ENCODE measurements at regions not wholly inside any gene's neighbourhood (a gene's known extent, or its start where the extent isn't known, plus 50 kb on each side); places are given as distances from the start of the nearest gene placed in this dataset.
A peak's percentile ranks its signal among the peaks of the same experiment; 100 is the strongest.

DNA sequence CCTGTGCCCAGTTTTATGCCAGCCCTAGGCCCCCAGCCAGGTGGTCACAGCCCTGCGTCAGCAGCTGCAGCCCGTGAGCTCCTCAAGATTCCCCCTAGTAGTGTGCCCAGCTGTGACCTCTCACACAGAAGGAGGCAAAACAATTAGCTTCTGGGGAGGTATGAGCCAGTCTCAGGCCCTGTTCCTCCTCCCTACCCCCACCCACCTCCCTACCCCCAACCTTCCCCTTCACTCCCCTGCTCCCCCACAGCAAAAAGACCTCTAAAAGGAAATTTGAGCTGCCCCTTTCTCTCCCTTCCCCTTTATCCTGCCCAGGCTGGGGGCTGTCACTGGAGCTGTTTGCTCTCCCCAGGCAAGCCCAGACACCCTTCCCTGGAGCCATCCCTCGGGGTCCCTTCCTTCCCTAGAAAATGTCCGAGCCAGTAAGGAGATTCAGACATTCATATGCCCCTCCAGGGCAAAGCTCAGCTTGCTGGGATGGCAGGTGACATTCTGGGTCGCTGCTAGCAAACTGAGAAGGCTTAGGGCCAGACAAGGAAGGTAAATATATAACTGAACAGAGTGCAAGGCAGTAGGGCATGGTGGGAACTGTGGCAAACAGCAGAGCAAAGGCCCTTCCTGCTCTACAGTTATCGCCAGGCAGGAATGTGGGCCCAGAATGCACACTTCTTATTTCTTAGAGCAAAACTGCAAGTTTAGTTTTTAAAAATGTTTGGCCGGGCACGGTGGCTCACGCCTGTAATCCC lies 300.2 kb downstream of the MN1 start:
- DNase-seq (ENCODE audit: low read depth), result no peak

DNA sequence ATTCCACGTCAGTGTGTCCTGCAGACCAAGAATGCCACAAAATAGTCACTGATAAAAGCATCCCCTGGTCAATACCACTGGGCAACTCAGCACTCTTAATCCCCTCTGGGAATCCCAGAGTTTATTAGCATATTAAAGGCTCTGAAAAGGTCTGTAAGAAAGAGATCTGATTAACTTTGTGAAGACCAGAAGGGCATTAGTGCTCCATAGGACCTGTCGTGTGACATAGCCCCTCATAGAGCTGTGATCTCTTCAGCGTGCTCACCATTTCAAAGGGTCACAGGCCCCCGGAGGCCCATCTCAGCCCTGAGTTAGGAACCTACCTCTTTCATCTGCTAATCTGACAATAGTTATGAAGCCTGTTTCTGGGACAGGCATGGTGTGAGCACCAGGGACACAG lies 299.2 kb downstream of the MN1 start:
- no peak for DNase-seq (ENCODE audit: low read depth)

DNA sequence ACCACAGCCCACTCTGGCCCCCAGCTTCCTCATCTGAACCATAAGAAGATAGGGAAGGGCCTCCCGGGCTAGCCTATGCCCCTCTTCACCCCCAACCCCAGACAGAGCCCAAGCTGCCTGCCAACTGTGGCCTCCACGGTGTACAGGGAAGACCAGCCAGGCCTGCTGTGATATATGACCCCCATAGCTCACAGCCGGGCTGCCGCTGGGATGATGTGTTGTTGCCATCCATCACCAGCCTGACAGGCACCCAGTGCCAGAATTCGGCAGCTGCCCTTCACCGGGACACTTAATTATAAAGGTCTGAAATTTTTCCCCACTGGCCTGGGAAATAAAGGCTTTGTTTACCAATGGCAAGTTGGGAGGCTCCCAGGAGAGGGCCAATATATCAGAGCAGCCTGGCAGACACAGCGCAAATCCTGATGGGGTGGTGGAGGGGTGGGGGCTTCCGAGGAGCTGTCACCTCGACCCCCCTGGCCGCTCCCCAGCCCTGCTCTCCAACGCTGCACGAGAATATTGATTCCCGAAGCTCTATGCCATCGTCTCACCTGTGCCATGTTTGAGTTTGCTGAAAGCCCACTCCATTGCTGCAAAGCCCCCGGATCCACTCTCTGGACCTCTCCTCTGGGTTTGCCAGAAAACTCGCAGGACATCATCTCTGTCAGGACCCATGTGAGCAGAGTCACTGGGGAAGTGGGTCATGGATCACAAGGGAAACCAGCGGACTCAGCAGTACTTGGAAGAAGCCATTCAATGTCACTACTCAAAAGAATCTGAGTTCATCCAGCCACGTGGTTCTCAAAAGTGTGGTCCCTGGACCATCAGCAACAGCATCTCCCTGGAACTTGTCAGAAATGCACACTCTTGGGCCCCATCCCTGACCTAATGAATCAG lies 296.9 kb downstream of the MN1 start:
- peak; percentile 16 for DNase-seq (ENCODE audit: low read depth)

DNA sequence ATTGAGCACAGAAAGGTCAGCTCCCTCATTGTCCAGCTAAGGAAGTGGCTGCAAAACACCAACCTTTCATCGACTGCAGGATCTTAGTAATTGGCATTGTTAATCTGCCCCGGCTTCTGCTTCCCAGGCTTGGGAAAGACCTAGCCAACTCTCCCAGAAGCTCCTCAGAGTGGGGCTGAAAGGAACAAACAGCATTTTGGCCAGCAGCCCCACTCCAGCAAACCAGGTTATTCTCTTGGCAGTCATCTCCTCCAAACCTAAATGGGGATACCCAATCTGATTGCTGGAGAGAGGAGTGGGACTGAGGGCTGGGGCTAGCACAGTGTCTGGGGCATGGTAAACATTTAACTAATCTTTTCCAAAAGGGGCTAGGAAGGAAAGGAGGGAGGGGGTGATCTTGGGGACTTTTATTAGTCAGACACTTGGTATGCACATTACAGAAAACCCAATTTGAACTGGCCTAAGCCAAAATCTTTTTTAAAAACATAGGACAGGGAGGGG lies 294.4 kb downstream of the MN1 start:
- DNase-seq (ENCODE audit: low read depth), result peak; percentile 50

DNA sequence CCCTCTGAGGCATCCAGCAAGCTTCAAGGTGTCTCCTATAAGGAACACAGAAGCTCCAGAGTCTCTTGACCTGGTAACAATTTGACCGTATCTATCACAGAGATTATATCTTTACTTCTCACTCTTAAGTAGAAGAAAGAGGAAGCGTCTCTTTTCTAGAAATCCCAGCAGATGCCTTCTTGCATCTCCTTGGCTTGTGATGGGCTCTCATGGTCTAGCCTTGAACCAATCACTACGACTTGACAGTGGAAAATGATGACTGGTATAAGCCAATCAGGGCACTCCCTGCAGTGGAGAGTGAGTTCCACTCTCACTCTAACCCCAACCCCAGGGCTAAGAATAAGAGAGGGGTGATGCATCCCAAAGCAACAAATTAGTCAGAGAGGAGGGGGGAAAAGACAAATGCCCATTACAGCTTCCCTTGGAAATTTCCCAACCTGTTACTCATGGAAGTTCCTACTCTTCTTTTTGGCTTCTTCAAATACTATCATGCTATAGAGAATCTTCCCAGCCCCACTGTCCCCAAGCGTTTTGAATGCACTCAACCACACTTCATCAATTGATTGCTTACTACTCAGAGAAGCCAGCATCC lies 293.5 kb downstream of the MN1 start:
- DNase-seq (ENCODE audit: low read depth), result peak; percentile 58

DNA sequence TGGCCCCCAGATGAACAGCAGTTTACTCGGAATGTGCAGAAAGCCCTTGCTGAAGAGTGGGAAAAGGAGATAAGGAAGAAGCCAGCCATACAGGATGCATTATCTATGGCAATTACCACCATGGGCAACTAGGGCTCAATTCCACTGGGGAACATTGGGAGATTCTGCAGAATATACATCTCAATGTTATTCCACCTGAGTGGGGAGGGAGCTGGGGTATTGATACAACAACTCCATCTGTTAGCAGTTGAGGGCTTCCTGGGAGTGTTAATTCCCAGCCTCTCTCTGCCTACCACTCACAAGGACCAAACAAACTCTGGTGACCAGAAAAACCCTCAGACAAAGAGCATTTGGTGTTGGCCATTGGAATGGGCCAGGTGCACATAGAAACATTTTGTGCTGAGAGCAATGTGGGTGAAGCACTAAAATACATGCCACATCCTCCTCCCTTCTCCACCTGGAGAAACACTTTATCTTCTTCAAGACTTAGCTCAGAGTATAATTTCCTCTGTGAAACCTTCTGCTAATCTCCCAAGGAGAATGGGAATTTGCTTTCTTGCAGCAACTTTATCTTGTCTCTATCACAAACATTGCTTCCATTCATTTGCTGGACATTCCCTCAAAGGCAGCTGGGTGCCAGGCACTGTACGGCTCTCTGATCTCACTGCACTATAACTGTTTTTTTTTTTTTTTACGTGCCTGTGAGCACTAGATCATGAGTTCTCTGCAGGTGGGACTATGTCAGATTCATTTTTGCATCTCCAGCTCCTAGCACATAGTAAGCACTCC lies 292.2 kb downstream of the MN1 start:
- no peak for DNase-seq (ENCODE audit: low read depth)

DNA sequence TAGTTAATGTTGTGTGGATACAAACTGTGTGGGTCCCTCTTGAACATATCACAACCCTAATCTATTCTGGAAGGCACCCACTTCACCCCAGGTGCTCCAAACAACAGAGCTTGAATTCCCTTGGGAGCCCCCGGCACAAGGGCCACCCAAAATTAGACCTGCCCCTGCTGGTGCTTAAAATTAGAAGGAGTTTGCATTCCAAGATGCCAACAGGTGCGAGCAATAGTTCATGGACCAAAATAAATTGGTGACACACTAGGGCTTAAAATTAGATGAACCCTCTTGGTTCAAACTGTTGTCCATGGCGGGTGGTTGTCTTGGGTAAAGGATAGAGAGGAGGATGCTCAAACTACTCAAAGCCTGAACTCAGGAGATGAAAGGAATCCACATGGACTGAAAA lies 291.5 kb downstream of the MN1 start:
- DNase-seq (ENCODE audit: low read depth), result no peak

DNA sequence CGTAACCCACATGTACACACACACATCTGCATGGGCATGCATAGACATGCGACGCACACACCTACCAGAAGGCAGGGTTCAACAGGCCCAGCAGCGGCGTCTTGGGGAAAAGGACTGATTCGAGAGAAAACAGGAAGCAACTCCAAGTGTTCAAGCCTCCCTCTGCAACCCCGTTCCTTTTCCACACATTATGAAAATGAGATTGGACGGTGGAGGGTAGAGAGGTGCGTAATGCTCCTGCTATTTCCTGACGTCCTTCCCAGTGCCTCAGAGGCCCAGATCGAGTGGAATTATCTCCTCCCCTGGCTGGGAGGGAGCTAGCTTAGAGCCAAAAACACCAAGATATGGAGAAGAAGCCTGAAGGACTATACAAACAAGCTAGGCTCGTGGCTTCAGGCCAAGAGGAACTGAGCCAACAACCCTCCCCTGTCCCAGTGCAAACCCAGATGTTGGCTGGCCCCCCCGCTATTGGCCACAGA lies 289.2 kb downstream of the MN1 start:
- peak; percentile 97 for DNase-seq (ENCODE audit: low read depth)

DNA sequence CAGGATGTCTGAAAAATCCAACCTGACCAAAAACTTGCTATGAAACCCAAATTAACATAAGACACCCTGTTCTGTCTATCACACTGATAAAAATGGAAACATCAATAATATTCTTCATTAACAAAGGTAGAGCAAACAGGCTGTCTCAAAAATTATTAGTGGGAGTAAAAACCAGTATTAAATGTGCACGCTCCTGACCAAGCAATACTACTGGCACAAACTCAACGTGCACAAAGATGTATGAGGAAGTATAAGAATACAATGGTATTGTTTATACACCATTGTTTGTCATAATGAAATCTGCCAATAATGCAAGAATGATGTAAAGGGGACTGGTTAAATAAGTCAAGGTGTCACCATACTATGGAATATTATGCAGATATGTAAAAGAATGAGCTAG lies 288.5 kb downstream of the MN1 start:
- DNase-seq (ENCODE audit: low read depth), result no peak

DNA sequence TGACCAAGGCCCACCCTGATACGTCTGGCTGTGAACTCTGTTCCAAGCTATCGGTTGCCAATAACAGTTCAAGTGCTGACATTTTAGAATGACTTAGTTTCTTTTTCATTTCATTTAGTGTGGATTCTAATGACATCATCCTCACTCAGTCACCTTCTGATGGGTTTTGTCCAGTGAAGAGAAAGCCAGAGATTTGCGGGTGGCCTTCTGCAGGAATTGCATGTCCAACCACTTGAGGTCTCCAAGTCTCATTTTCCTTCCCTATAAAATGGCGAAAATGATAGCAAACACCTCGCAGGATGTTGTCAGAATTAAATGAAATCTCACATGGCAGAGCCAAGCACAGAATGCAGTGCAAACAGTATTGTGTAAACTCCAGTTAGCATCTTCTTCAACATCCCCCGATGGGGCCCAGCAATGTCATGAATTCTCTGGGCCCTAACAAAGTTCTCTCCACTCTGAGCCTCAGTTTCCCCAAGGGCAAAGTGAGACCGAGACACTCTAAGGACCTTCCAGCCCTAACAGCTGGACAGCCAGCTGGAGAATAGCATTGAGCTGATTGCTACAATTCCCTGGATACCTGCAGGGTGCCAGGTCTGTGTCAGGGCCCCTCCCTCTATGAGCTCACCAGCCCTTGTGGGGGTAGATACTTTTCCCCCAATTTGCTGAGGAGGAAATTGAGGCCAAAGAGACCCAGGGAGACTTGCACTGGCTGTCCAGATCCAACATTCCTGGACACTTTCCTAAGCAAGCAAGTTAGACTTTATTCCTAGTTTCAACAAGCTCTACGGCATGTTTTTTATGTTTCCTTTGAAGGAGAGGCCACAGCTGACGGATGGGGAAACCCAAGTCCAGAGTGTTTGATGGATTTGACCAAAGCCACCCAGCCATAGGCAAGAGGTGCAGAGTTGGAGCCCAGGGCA lies 286.7 kb downstream of the MN1 start:
- DNase-seq (ENCODE audit: low read depth), result peak; percentile 12

DNA sequence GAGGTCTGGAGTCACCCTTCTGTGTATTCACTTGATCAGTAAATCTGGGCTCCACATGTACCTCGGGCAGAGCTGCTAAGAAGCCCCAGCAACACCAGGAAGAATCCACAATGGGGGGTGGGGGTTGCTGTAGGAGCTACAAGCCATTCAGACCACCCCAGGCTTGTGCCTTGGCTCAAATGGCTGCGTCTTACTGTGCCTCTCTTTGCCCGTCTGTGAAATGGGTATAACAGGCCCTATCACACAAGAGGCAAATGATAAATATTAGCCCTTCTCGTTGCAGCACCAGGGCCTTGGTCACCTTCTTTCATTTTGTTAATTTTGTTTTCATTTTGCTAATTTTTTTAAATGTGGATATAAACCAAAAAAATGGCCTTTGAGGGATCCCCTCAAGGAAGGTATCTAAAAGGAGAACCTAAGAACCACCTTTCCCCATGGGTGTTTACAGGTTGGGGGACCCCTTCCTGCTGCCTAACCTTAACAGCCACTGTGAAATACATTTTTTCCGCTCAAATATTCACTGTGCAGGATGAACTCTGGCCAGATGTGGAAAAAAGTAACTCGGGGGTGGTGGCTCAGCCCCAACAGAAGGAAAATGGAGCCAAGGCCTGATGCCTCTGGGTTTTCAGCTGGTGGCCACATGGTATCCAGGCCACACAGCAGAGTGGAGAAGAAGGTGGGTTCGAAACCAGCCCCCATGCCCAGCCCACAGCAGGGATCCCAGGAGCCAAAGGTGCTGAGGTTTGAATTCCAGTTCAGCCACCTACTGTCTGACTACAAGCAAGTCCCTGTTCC lies 284.0 kb downstream of the MN1 start:
- DNase-seq (ENCODE audit: low read depth), result no peak

DNA sequence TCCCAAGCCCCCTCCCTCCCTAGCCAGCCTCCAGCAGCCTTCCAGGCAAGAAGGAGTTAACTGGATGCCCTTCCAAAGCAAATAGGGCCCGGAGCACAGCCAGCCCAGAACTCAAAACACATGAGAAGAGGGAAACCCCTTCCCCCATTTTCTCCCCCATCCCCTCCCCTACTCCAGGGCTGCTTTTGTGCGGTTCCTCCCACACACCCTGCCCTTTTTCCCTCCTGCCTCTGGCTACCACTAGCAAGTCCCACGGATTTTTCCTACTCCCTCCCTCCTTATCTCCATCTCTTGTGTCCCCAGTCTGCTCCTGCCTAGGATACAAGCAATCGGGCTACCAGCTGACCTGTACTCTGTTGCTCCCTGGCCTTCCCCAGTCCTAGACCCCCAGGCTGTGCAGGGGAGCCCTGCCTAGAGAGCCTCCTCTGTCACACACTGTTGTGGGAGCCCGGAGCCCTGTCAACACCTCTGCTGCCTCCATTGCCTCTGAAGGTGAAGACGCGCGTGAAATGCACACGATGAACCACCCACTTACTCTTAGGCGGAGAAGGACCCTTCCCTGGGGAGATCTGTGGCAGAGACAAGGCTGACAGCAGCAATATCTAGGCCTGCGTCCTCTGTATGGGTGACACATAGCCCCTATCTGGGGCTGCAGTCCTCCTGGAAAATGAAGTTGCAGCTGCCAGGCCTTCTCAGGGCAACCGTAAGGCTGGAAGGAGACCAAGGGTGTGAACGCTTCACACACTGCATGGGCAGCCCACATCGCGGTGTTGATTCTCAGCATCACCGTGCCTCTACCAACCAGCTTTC lies 282.8 kb downstream of the MN1 start:
- peak; percentile 15 for DNase-seq (ENCODE audit: low read depth)

DNA sequence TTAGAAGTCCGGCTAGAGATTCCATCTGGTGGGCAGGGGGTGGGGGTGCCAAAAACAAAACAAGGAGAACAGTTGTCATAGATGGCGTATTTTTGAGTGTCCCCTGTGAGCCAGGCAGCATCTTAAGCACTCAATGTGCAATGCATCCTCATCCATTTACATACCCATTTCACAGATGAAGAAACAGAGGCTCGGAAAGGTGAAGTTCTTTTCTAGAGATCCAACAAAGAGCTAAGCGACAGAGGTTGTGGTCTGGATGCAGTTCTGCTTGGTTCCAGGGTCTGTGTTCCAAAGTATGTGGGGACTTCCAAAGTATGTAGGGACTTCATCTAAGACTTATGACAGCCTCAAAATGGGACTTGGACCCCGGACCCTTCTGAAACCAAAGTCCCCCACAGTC lies 277.8 kb downstream of the MN1 start:
- no peak for DNase-seq (ENCODE audit: low read depth)

DNA sequence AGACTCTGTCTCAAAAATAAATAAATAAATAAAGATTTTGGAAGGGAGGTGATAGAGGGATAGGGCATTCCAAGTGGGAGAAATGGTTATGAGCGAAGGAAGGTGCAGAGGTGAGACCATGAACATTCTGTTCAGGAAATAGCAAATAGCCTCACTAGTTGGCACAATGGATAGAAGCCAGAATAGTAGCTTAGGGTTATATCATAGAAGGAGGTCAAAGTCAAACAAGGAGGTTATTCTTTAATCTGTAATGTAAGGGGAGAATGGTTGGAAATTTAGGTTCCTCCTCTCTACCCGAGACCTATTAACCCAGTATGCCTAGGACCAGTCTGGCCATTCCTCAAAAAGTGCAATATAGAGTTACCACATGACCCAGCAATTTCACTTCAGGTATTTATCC lies 275.8 kb downstream of the MN1 start:
- no peak for DNase-seq (ENCODE audit: low read depth)

DNA sequence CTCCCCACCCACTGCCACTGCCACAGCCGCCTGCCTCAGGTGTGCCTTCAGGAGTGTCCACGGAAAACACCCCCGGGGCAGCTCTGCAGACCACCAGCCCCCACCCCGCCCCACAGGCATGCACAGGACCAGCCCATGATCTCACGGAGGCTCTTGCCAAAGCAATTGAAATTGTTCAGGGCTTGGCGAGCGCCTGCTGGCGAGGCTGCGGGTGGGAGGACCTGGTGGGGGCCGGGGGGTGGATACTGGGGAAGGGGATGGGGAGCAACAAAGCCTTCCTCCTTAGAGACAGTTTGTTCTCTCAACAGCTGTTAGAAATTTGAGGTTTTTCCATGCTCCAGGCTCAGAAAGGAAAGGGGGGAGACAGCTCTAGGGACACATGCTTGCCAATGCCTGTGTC lies 274.7 kb downstream of the MN1 start:
- DNase-seq (ENCODE audit: low read depth), result no peak

DNA sequence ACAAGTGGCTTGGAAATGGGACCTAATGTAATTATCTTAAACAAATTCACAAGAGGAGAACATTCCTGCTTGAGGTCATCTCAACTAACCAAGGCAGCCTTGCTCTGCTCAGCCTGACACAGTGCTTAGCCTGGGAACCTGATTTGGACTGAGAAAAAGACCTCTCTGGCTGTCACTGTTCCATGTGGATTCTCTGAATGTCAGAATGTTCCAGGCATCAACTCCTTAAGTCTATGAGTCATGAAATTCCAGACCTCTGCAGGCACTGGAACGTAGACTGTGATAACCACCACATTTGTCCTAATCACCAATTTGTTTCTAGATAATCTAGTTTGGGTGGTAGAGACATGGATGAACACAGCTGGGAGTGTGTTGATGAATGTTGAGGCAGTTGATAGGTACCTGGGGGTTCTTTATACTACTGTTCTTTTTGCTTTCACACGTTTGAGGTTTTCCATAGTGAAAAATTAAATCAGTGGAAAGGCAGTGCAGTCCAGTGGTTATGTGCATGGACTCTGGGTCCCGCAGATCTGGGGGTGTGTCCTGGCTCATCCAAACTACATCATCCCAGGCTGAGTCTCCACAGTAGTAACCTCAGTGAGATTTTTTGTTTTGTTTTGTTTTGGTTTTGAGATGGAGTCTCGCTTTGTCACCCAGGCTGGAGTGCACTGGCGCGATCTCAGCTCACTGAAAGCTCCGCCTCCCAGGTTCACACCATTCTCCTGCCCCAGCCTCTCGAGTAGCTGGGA lies 269.6 kb downstream of the MN1 start:
- peak; percentile 94 for DNase-seq (ENCODE audit: low read depth)

DNA sequence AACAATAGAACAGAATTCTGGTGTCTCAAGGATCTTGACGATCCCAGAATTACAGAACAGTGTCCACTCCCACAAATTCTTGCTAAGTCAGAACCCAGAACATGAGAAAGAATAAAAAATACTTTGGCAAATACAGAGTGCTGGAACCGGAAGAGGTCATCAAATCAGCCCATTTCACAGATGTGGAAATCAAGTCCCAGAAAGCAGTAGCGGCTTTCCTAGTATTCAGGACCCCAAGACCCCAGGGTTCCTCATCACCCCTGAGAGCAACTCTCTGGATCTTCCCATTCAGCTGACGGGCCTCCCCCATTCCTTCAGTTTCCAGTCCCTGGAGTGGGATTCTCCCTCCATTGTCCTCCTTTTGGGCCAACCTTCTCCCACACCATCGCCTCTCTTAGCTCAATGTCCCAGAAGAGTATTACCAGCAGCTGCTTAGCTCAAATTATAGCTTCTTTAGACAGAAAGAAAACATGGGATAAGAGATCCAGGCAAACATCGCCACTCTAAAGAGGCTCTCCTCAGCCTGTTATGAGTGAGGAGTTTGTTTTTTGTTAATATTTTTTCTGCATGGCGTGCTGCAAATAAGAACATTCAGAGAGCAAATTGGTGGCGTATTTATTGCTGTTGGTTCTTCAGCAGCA lies 268.3 kb downstream of the MN1 start:
- DNase-seq (ENCODE audit: low read depth), result no peak

DNA sequence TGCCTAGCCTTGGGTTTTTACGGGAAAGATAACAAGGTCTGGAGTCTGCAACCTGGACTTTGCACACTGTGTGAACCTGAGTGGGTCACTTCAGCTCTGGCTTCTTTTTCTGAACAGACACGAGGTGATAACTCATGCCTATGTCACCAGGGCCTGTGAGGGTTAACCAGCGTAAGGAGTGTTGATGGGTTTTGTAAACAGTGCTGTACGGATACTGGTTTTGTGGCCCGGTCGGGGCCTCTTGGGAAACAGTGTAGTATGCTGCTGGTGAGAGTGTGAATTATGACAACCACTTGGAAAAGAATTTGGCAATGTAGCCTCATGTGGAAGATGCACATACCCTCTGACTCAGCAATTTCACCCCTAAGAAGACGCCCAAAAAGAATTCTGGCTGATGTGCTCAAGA lies 266.8 kb downstream of the MN1 start:
- peak; percentile 86 for DNase-seq (ENCODE audit: low read depth)

Data from EH (cell line).